Activated CD8-positive, alpha-beta memory T cell treated with anti-CD3 and anti-CD28 coated beads for 4 hours (primary cell): ENCODE measurements at regions not wholly inside any gene's neighbourhood (a gene's known extent, or its start where the extent isn't known, plus 50 kb on each side); places are given as distances from the start of the nearest gene placed in this dataset.
"Not testable (repeated sequence)": the region's sequence is repeated elsewhere in the genome, so short reads cannot be mapped to it uniquely, and the experiment has no call there.

Experiments used
- DNase-seq, 2 donors: peaks; one replicate each; pipeline ENCODE4 v3.0.0-alpha.2; 2020; ENCODE audit warnings: low read depth in 2 of 2

DNA sequence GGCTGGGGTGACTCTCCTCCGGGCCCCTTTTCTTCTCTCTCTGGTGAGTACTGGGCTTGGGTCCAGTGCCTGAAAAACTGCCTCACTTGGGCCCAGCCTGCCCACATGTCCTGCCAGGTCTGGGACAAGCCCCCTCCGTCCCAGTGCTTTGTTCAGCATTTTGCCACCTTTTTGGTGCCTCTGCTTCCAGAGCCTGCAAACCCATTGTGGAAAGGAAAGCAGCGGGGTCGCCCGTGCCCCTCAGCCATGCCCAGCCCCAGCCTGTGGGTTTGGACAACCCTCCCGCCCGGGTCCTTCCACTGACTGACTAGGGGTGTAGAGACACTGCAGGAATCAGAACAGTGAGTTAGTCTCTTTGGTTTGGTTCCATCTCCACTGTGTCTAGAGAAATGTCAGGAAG is 140.7 kb upstream of the ALKAL2 start:
- DNase-seq = no peak

- DNase-seq = not testable (repeated sequence)
Observed at GRCh38 chr2:426696-427095, 138.8 kb upstream of the ALKAL2 start.

DNA sequence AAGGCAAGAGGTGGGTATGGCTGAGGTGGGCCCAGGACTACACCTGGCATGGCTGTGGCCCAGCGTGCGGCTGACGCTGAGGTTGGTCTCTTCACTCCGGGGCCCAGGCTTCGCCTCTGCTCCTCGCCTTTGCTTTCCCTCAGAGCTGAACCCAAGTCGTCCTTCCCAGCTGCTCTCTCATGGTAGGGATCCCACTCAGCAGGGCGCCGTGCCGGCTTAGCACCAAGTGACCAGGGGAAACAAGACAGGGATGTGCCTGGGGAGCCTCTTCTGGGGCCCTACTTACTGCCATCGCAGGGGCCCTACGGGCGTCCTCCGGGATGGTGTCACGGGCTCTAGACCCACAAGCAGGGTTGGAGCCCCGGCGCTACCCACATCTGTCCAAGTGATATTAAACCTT is 138.1 kb upstream of the ALKAL2 start:
- DNase-seq = no peak

GRCh38 chr2:425243-425642 is 137.4 kb upstream of the ALKAL2 start:
- no peak for DNase-seq

DNA sequence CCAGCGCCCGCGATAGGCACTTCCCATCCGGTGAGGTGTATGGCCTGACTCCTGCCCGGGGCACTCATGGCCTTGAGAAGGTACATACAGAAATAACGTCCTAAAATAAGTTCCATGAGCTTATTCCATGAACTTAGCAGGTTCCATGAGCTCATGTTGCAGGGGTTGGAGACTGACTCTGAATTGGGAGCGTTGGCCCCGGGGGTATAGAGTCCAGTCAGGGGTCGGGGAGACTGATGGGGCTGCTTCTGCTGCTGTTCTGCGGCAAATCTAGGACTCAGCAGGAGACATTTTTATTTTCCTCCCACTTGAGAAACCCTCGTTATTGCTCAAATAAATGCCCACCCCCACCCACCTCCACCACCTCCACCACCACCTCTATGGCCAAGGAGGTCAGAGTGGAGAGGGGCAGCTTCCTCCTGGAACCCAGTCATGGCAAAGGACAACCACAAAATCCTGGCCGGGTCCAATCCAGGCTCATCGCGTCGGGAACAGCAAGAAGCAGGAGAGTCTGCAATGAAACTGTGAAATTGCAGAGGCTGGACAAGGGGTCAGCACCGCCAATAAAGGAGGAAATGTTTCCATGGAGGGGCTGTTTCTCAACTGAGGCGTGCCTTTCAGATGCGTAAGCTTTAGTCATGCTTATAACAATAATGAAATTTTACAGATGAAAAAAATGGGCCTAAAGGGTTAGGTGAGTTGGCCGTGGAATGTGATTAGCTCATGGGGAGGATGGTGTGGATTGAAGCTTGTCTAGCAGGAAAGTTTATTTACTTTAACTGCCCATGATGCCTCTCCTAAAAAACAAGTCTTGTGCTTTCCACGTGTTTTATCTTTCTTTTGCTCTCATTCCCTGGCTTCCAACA is 136.6 kb upstream of the ALKAL2 start:
- DNase-seq = no peak

DNA sequence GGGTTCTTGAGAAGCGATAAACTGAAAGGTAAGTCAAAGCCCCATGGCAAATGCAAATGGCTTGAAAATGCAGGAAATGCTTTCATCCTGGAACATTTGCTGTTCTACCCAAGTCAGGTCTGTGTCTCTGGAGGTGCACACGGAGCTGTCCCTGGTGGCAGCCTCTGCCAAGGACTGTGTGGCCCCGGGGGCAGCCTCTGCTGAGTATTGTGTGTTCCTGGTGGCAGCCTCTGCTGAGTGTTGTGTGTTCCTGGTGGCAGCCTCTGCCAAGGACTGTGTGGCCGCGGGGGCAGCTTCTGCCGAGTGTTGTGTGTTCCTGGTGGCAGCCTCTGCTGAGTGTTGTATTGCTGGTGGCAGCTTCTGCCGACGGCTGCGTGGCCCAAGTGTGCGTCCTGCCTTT is 135.6 kb upstream of the ALKAL2 start:
- no peak for DNase-seq

GRCh38 chr2:422676-423435 is 135.0 kb upstream of the ALKAL2 start:
- no peak for DNase-seq

- no peak for DNase-seq
Observed at GRCh38 chr2:421406-421805, 133.5 kb upstream of the ALKAL2 start.

GRCh38 chr2:419687-420317 is 131.9 kb upstream of the ALKAL2 start:
- DNase-seq = no peak

DNA sequence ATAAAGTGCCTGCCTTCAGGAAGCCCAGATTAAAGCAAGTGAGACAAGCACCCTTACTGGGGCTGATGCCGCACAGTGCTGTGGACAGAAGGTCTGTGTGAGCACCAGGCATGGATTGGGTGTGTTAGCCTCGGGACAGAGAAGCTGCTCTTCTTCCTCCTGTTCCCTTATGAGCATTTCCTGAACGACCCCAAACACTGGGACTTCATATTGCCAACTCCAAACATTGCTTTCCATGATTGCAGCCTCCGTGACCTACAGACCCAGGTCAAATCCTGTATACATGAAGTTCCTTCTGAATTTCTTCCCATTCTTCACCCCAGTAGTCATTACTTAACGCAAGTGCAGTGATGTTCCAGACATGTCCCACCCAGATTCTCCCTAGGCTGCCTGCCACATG is 129.8 kb upstream of the ALKAL2 start:
- no peak for DNase-seq

- DNase-seq = no peak
Observed at GRCh38 chr2:417006-417405, 129.1 kb upstream of the ALKAL2 start.

- DNase-seq = no peak
Observed at GRCh38 chr2:415986-416610, 128.2 kb upstream of the ALKAL2 start.

- no peak for DNase-seq
Observed at GRCh38 chr2:409523-409922, 121.6 kb upstream of the ALKAL2 start.

DNA sequence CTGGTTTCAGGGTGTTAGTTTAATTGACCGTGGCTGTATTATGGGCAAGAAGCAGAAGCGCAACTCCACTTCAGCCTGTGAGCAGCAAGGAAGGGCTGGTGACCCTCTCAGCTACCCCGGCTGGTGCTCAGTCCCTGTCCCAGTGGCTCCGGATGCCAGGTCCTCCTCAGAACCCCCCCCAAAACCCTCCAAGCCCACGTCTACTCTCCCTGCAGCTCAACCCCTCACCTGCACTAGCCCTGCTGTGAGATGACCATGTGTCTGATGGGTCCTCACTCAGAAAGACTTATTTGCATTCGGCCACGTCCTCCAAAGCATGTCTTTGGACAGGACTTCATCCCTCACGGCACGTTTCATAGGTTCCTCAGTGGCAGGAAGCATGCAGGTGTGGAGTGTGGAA is 119.7 kb upstream of the ALKAL2 start:
- no peak for DNase-seq

DNA sequence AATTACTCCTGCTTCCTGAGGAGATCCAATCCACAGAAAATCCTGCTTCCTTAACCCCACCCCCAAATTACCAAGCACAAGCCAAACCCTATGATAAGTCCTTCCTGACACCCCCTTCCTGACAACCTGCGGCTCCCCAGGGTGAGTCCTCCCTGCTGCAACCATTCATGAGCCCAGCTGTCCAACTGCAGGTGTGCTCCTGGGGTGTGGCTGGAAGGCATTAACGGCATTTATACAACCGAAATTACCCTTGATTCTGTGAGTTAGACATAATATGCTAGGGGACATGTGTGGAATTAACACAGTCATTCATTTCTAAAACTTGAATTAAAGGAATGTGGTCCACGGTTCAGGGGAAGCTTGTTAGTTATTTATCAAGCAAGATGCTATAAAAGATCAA is 119.0 kb upstream of the ALKAL2 start:
- no peak for DNase-seq

- DNase-seq = no peak
Observed at GRCh38 chr2:406231-406630, 118.3 kb upstream of the ALKAL2 start.

- DNase-seq = no peak
Observed at GRCh38 chr2:404581-404980, 116.7 kb upstream of the ALKAL2 start.

DNA sequence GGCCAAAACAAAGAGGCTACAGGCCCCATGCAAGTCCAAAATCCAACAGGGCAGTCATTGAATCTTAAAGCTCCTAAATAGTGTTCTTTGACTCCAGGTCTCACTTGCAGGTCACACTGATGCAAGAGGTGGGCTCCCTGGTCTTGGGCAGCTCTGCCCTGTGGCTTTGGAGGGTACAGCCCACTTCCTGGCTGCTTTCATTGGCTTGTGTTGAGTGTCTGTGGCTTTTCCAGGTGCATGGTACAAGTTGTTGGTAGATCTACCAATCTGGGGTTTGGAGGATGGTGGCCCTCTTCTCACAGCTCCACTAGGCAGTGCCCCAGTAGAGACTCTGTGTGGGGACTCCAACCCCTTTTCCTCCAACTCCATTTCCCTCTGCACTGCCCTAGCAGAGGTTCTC is 115.8 kb upstream of the ALKAL2 start:
- DNase-seq = no peak

- no peak for DNase-seq
Observed at GRCh38 chr2:402721-403120, 114.8 kb upstream of the ALKAL2 start.

- DNase-seq = no peak
Observed at GRCh38 chr2:402206-402605, 114.3 kb upstream of the ALKAL2 start.

GRCh38 chr2:401019-401679 is 113.3 kb upstream of the ALKAL2 start:
- DNase-seq = no peak

DNA sequence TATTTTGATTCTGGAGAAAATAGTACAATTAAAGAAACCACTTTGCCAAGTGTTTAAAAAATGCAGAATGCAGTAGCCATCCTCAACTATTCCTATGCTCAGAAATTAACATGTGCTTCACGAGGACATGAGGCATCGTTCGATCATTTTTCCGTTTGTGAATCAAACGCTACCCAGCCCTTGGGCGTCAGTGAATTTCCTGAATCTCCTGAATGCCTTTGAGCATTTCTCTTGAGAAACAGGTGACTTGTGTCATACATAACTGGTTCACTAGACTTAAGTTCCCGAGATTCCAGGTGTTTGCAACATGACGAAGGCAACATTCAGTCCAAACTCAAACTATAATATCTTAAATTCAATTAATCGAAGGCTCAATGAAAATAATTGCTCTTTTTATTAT is 110.0 kb upstream of the ALKAL2 start:
- no peak for DNase-seq
